CD4-positive, alpha-beta T cell treated with Interleukin-6 at 100 ng/mL for 8 hours (primary cell): ENCODE measurements at regions not wholly inside any gene's neighbourhood (a gene's known extent, or its start where the extent isn't known, plus 50 kb on each side); places are given as distances from the start of the nearest gene placed in this dataset.

Experiments
- DNase-seq: peaks from one replicate; pipeline ENCODE4 v3.0.0-alpha.2; 2020; ENCODE audit warnings: mixed read lengths, low spot score

DNA sequence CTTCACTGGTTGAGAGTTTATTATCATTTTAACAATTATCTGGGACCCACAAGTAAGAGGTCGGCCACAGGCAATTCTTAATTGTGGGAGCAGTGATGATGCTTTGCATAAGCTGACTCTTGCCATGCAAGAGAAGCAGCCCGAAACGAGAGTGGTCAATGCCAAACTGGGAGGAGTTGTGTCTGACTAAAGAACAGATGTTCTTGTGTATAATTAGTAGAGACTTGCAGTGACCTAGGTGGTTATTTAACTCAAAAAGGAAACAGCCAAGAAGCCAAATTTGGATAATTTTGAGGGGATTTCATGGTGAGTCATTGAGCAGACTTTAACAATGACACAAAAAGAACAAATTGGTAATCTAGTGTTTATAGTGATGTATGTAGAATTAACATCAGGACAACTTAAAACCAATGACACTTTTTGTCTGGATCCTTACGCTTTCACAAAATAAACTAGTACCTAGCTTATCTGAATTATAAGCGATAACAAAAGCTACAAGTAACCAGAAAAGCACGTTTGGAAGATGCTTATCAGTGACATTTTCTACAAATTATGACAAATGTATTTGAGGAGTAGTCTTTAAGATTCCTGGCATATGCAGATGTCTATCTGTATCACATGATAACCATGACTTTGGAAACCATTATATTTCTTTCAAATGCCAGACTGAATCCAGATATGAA lies 184.7 kb upstream of the DLGAP1 start:
- DNase-seq: no peak

DNA sequence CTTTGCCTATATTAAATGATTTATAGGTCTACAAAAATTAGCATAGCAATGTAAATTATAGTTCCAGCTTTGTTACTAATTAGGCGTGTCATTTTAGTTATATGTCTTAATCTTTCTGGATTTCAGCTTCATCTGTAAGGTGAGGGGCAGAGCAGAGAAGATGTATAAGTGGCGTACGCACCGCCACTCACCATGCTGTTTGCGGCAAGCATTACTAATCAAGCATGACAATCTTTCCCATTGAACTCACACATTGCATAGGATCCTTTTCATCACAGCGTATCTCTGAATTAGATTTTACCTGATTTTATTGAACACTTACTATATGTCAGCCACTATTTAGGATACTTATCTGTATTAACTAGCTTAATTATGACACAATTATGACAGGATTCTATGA lies 183.6 kb upstream of the DLGAP1 start:
- no peak for DNase-seq

DNA sequence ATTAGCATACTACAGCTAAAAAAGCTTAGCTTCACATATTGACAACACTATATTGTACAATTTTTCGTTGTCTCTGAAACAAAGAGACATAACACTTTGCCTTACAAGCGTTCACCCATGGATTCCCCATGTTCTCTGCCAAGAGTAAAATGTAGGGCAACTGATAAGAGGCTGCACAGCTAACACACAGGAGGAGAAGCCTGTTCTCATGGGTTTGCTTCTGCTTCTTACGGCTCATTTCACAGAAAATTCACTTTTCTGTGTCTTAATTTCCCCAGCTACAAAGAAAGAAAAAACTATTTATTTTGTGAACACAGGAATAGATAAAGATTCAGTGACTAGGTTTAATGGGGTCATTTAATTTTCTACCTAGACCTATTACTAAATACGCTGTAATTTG lies 182.8 kb upstream of the DLGAP1 start:
- DNase-seq: no peak

DNA sequence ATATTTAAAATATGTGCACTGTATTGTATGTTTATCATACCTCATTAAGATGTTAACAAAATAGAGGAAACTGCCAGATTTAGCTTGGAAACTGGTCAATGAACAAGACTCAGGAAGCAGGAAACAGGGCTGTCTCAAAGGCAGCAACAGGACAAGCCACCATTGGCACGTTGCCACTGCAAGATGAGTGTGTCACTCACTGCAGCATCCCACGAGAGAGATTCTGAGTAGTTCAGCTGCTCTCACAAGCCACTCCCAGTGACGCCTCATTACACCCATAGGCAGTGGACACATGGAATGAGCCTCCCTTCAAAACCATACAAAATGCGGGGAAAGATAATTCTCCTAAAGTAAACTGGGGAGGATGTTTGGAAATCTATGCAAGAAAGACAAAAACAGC lies 181.9 kb upstream of the DLGAP1 start:
- DNase-seq: no peak

DNA sequence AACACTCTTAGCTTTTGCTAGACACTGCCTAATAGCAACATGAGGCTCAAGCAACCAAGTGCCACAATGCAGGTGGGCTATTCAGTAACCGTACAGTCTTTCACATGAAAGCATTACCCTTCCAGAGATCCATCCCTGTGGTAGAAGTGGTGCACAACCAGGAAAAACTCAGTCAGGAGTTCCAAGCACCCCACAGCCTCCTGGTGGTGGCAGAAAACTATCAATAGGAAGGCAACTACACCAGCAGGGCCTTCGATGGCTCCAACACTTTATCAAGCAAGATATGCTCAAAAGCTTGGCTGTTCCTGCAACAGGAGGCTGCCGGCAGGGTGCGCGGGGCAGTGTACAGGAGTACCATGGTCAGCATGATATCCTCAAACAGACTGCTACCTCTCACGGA lies 176.1 kb upstream of the DLGAP1 start:
- no peak for DNase-seq

DNA sequence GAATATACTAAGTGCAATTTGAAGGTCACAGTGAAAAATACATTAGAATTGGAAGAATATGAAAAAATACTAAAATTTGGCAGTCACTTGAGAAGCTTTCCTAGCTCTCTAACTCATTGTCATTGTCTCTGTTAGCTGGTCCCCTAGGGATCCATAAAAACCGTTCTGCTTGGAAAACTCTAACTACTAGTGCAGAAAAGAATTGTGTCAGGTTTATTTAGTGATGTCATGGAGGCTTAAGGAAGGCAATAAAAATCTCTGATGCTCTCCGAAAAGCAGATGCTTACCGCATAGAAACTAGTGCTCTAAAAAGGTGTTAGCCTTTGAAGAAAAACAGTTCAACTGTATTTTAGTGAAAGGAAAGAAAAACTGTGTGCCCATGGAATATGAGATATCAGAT lies 150.1 kb upstream of the DLGAP1 start:
- DNase-seq: no peak

DNA sequence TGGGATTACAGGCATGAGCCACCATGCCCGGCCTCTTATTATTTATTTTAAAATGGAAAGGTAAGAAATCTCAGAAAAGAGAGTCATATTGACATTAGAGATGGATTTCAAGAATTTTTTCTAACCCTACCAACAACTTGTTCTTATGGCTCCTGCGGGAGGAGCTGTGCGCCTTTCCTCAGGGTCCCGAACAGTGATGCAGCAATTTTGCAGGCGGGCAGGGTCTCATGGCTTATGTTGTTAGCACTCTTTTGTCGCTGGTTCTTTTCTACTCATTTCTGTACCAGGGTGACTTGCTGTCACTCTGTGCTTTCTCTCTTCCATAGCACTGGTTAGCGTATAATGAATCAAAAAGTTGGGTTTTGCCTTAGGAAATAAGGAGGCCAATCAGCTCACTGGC lies 148.8 kb upstream of the DLGAP1 start:
- DNase-seq: no peak

DNA sequence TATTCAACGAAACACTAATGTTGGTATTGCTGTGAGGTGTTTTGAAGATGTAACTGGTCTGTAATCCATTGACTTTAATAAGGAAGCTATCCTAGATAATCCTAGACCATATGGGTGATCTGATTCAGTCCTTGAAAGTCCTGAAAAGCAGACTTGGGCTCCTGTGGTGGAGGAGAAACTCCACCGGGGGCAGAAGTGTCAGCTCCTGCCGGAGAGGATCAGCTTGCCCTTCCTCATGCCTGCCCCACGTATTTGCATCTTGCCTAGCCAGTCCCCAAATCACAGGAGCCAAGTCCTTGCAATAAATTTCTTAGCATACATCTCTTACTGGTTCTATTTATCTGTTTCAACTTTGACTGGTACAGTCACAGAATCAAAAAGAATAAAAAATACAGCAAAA lies 144.2 kb upstream of the DLGAP1 start:
- DNase-seq: no peak

DNA sequence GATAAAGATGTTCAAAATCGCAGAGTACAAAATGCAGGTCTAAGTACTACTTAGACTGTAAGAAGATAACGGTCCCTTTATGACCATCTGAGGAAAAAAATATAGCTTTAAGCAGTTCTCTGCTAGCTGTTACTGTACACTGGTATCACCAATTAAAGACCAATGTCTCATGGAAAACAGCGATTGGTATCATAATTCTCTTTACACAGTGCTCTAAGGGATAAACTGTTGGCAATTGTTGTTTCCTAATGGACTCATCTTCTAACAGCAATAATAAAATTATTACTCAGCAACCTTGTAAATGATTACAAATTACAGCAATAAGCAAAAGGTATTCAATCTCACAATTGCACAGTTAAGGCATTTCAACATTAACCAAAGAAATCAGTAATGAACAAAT lies 142.2 kb upstream of the DLGAP1 start:
- DNase-seq: no peak

DNA sequence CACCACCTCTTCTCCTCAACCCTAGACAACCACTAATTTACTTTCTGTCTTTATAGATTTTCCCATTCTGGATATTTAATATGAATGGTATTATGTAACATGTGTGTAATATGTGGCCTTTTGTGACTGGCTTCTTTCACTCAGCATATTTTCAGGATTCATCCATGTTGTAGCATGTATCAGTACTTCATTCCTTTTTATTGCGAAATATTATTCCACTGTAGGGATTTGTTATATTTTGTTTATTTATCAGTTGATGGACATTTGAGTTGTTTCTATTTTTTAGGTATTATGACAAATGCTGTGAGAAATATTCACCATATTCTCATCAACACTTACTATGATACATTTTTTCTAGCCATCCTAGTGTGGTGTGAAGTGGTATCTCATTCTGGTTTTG lies 138.8 kb upstream of the DLGAP1 start:
- DNase-seq: no peak

DNA sequence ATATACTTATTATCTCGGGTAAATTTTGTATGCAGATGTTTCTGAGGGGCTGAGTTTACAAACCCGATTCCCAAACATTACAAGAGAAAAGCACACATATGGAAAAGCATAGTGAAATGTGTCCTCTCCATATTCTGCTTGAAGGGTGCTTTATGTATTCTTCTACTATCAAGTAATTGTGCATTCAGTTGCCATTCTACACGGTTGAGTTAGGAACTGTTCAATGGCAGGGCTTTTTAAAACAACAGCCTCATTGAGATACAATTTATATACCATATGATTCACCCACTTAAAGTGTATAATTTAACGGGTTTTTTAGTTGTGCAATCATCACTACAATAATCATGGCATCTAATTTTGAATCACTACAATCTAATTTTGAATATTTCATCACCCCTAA lies 138.4 kb upstream of the DLGAP1 start:
- DNase-seq: no peak

DNA sequence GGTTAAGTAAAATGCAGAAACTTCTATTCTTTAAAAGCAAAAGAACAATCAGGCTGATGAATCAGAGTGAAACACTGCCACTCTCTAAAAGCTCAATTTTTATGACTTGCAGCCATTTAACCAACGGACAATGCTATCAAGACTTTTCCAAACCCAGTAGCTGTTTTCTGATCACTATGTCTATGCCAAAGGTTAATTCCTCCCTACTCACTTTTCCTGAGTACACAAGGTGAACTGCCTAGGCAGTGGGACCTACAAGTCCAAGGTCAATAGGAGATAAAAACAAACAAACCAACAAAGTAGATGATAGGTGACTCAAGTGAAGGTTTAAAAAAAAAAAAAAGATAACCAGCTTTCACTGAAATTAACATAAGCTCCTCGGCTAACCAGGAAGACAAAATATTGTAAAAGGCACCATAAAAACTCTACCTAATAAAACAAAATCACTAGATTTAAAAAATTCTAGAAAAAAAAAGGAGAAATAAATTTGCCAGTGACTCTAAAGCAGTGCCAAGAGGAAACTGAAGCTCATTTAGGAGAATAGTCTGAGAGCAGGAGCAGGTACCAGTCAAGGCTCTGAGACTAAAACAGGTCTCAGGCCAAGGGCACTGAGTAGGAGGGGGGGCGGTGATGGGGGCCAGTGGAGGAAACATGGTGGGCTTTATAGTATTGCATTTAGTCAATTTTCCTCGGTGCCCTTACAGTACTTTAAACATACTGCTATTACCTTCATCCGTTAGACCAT lies 134.1 kb upstream of the DLGAP1 start:
- DNase-seq: no peak

DNA sequence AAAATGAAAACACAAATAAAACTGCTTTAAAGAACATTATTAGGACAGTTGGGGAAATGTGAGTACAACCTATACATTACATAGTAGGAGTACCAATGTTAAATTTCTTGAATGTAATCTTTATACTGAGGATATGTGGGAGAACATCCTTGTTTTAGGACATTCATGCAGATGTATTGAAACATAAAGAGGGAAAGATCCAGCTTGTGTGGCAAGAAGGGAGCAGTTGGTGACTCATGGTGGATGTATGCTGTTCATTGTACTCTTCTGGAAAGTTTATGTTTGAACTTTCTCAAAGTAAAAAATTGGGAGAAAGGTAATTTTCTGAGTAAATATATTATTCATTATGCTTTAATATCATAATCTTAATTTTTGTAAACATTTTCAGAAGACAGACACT lies 132.1 kb upstream of the DLGAP1 start:
- no peak for DNase-seq

DNA sequence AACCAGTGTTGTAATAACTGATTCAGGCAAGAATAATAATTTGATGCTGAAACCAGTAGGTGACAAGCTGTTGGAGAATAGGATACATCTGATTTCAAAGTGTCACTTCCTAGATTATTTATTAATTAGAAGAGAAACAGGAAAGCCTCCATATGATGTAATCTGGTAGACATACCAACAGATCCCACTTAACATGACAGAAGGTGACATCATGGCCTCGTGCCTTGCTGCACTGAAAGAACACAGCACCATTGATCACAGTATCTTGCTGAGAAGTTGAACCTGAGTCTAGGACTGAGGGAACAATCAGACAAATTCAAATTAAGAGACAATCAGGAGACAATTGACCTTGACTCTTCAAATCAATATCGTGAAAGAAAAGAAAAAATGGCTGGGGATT lies 131.6 kb upstream of the DLGAP1 start:
- no peak for DNase-seq

DNA sequence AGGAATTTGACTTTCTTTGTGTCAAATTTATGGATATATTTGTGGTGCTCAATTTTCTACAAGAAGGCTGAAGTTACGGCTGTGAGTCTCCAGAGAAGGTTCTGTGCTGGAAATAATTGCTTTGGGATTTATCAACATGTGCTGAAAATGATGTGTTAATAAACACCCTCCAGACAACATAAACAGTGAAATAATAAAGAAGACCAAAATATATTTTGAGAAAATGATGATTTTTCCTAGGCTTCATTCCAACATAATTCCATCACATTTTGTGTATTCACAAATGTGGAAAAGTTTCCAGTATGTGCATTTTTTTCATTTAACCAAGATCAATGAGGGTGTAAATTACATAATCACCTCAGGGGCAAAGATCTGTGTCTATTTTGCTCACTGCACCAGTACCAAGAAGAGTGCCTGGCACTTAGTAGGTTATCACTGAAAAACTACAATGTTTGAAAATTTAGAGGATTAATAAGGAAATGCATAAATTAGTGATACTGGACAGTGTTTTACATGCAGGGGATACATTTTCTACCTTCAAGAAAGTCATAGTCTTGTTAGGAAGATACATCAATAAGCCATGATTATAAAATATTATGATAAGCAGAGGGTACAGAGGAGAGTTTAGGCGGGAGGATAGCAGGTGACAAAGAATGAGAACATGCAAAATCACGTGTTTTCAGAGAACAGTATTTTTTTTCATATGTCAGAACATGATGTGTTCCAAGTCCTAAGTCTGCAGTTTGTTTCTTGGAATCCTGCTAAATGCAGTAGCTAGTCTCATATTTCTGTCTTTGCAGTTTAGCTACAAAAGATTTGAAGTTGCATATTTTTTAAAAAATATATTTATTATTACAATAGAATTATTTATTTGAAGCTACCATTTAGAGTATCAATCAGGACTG lies 127.6 kb upstream of the DLGAP1 start:
- DNase-seq: no peak

DNA sequence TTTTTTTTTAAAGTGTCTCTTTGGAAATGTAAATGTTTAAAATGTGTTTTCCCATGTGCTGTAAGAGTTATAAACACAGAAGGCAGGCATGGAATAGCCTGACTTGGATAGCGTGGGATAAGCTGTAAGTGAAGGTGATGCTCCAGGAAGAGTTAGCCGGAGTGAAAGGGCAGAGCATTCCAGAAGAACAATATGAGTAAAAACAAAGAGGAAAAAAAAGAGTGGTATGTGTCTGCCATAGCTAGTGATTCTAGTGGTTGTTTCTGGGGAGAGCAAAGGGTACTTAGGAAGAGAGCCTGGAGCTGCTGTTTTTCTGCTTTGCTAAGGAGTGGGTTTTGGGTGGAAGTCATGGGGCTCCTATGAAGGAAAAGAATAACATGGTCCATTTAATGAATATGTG lies 126.9 kb upstream of the DLGAP1 start:
- no peak for DNase-seq

DNA sequence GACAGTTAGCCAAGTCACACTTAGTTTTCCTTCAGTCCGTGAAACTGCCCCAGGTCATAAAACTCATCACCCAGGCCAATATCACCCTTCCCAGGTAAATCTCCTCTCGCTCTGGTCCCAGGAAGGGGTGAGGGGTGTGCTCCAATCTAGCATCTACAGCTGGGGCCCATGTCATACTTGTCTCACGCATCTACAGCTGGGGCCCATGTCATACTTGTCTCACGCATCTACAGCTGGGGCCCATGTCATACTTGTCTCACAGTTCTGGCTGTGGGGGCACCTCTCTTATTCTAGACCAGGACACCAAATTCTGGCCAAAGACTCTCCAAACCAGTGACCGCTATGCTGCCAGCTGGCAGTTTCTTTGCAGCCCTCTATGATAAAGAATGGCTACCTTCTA lies 123.3 kb upstream of the DLGAP1 start:
- no peak for DNase-seq

DNA sequence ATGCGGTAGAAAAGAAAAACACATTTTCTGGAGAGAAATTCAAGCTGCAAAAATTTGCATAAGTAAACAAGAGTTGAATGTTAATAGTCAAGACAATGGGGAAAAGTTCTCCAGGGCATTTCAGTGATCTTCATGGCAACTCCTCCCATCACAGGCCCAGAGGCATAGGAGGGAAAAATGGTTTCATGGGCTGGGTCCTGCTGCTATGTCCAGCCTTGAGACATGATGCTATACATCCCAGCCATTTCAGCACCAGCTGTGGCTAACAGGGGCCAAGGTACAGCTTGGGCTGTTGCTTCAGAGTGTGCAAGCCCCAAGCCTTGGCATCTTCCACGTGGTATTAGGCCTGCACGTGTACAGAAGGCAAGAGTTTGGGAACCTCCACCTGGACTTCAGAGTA lies 118.6 kb upstream of the DLGAP1 start:
- no peak for DNase-seq

DNA sequence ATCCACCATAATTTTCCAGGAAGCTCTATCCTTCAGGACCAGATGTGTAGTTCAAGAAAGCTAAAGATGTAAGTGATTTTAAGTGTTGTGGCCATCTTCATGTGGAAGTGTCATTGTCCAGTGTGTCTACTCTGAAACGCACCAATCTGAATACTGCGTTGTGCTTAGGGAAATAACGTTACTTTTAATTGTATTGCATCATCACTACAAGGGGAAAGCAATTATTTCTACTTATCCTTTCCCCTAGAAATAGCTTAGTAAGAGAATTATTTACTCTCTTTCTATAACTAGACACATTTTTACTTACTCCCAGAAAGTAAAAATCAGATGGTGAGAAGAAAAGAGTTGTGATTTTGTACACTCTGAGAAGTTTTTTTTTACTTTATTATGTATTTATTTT lies 102.4 kb upstream of the DLGAP1 start:
- no peak for DNase-seq

DNA sequence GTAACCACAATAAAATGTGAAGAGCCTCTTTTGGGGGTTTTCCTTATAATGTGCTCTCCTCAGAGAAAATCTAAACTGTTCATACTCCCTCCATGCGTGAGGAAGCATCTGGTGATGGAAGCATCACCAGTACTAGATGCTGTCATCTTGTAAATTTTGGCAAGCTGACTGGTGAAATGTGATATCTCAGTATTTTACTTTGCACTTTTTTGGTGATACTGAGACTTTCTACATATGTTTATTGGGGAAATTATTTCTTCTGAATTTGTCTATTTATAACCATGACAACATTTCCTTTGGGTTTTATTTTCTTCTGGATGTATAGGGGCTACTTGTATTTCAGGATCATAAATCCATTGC lies 95.9 kb upstream of the DLGAP1 start:
- no peak for DNase-seq

DNA sequence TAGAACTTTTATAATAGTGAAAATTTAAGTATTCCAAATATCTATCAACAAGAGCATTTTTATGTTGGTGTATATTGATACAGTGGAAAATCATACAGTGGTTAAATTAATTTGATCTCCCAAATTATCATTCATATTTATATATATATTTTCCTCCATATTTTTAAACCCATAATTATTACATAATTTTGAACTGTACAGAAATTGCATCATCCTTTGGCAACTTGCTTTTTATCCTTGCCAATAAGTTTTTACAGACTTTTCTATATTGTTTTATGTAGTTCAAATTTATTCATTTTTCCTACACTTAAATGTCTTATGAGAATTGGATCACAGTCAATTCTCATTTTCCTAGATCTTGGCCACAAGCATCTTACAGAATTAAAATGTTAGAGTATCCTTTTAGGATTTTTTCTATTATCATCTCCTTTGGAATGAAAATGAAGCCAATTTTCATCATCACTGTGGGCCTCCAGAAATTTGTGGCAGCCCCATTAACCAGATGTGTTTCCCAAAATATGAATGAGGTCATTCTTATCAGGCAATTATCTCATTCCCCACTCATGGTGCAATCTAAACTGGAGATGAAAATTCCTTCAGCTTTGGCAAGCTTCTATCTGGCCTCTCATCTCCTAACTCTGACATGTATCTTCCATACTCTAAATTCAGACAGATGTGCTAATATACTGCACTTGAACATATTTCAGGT lies 94.2 kb upstream of the DLGAP1 start:
- no peak for DNase-seq

DNA sequence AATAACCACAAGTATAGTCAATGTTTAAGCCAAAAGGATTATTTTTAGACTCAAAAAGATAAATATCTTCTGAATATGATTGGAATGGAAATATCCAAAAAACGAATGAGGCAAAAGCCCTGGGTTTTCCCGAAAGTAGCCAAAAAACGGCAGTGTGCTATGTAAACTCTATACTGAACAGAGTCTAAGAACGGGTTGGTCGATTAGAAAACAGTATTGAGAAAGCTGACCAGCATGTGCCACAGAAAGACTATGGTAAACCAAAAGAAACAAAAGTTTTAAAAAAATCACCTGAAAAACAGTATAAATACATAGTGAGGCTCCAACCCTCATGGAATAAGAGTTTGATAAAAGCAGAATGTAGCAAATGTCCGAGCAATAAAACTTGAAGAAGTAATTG lies 92.0 kb upstream of the DLGAP1 start:
- DNase-seq: no peak

DNA sequence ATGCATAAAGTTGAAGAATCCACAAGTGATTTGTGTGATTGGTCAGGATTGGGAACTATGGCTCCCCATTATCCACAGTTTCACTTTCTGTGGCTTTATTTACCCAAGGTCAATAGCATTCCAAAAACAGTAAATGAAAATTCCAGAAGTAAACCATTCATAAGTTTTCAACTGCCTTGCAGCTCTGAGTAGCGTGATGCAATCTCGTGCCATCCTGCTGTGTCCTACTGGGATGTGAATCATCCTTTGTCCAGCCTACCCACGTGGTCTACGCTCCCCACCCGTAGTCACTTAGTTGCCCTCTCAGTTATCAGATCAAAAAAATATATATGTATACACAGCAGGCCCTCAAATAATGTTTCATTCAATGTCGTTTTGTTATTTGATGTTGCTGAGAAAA lies 89.0 kb upstream of the DLGAP1 start:
- no peak for DNase-seq
